H1 (cell line): ENCODE measurements at regions not wholly inside any gene's neighbourhood (a gene's known extent, or its start where the extent isn't known, plus 50 kb on each side); places are given as distances from the start of the nearest gene placed in this dataset.

Source experiments
- CTCF ChIA-PET: fragments of 300-600 bp; sonication (Branson Sonifier 250); formaldehyde crosslinking; loops from one replicate; lab custom pipeline; 2021; ENCODE audit not compliant: partially characterized antibody; lab: Charles Lee
- POLR2A ChIA-PET: fragments of 300-600 bp; sonication (Branson Sonifier 250); formaldehyde crosslinking; loops from one replicate; lab custom pipeline; 2021; ENCODE audit warnings: inconsistent platforms; ENCODE audit not compliant: partially characterized antibody; lab: Charles Lee
- DNase-seq, 2 experiments: peaks; one replicate each; pipeline versions ENCODE4 v3.0.0 to v3.0.0-alpha.2; 2010 to 2022; ENCODE audit warnings: low spot score in 2 of 2, low read depth in 1 of 2, mixed read lengths in 1 of 2
- FAIRE-seq: peaks from 2 replicates; lab custom pipeline; 2011; peaks lifted over from hg19 to GRCh38; lab: Jason Lieb, UNC
- H2AFZ ChIP-seq: 2 replicates; pipeline ENCODE4 v1.8.1; 2012; ENCODE audit warnings: low read length, inconsistent platforms
- H2AK5ac ChIP-seq: 2 replicates; pipeline ENCODE4 v1.6.1; 2013; ENCODE audit warnings: low read depth, low read length
- H2BK120ac ChIP-seq: replicated peaks from 2 replicates; pipeline ENCODE3; 2013; ENCODE audit warnings: low read depth, low read length, inconsistent platforms
- H2BK12ac ChIP-seq: 2 replicates; pipeline ENCODE4 v1.6.1; 2013; ENCODE audit warnings: low read depth, low read length
- H2BK15ac ChIP-seq: 2 replicates; pipeline ENCODE4 v1.6.1; 2013; ENCODE audit warnings: low read length
- H2BK20ac ChIP-seq: 2 replicates; pipeline ENCODE4 v1.6.1; 2013; ENCODE audit warnings: low read length
- H2BK5ac ChIP-seq: 2 replicates; pipeline ENCODE4 v1.6.1; 2013; ENCODE audit warnings: low read depth, low read length
- H3K14ac ChIP-seq: 2 replicates; pipeline ENCODE4 v1.6.1; 2013; ENCODE audit warnings: inconsistent platforms; ENCODE audit not compliant: insufficient read length
- H3K18ac ChIP-seq: 2 replicates; pipeline ENCODE4 v1.6.1; 2013; ENCODE audit warnings: low read length; ENCODE audit errors: extremely low read depth
- H3K23ac ChIP-seq: 2 replicates; pipeline ENCODE4 v1.6.1; 2013; ENCODE audit warnings: inconsistent platforms; ENCODE audit not compliant: insufficient read length
- H3K23me2 ChIP-seq: 2 replicates; pipeline ENCODE4 v1.6.1; 2013; ENCODE audit warnings: low read depth, low read length
- H3K27ac ChIP-seq: 2 replicates; pipeline ENCODE4 v1.6.1; 2011; ENCODE audit warnings: low read depth, low read length, inconsistent platforms
- H3K27me3 ChIP-seq, 4 experiments: replicated peaks in 1 of 4; 1 replicate in 1 of 4; 2 replicates in 3 of 4; pipeline versions ENCODE4 v1.6.1 to v1.8.1; 2011 to 2013; ENCODE audit warnings: low read length in 3 of 4, mild to moderate bottlenecking in 3 of 4, inconsistent platforms in 2 of 4, mixed read lengths in 2 of 4, moderate library complexity in 1 of 4; ENCODE audit not compliant: control insufficient read depth in 3 of 4, insufficient read depth in 3 of 4; ENCODE audit errors: extremely low read depth in 1 of 4
- H3K36me3 ChIP-seq, 4 experiments: 2 replicates each; pipeline versions ENCODE4 v1.6.1 to v1.8.1; 2011 to 2013; ENCODE audit warnings: mild to moderate bottlenecking in 4 of 4, low read length in 3 of 4, moderate library complexity in 2 of 4, control low read depth in 1 of 4, inconsistent platforms in 1 of 4; ENCODE audit not compliant: insufficient read depth in 4 of 4, control insufficient read depth in 2 of 4
- H3K4ac ChIP-seq: replicated peaks from 2 replicates; pipeline ENCODE3; 2013; ENCODE audit warnings: low read length, low read depth, mixed read lengths, inconsistent platforms; ENCODE audit not compliant: insufficient read length
- H3K4me1 ChIP-seq, 4 experiments: replicated peaks in 1 of 4; 1 replicate in 1 of 4; 2 replicates in 3 of 4; pipeline versions ENCODE4 v1.6.1 to v1.8.1; 2011 to 2013; ENCODE audit warnings: low read length in 3 of 4, inconsistent platforms in 2 of 4, mixed read lengths in 1 of 4; ENCODE audit not compliant: insufficient read depth in 4 of 4, control insufficient read depth in 3 of 4
- H3K4me2 ChIP-seq, 2 experiments: 2 replicates each; pipeline versions ENCODE4 v1.6.1 to v1.8.1; 2011 to 2013; ENCODE audit warnings: low read depth in 2 of 2, low read length in 2 of 2, control low read depth in 1 of 2, inconsistent platforms in 1 of 2, mild to moderate bottlenecking in 1 of 2; ENCODE audit not compliant: insufficient read depth in 1 of 2
- H3K4me3 ChIP-seq, 4 experiments: fragments of 200-600, 300-600 bp in 1 of 4; sonication (generic), shearing (Covaris generic), sonication (Bioruptor Twin) in 1 of 4; 2 replicates each; pipeline versions ENCODE4 v1.5.1 to v1.8.1; 2011 to 2016; ENCODE audit warnings: low read length in 4 of 4, low read depth in 3 of 4, control low read depth in 2 of 4, inconsistent platforms in 2 of 4, mild to moderate bottlenecking in 2 of 4, mixed read lengths in 1 of 4, moderate library complexity in 1 of 4; ENCODE audit not compliant: insufficient read depth in 2 of 4; ENCODE audit errors: extremely low read depth in 1 of 4
- H3K56ac ChIP-seq: replicated peaks from 2 replicates; pipeline ENCODE3; 2013; ENCODE audit warnings: low read depth, mild to moderate bottlenecking, mixed read lengths, low read length, inconsistent platforms; ENCODE audit not compliant: insufficient read length
- H3K79me1 ChIP-seq: 2 replicates; pipeline ENCODE4 v1.6.1; 2013; ENCODE audit warnings: low read depth, low read length, control low read depth
- H3K79me2 ChIP-seq, 2 experiments: 2 replicates each; pipeline versions ENCODE4 v1.6.1 to v1.8.1; 2012 to 2013; ENCODE audit warnings: low read length in 2 of 2, mild to moderate bottlenecking in 2 of 2, inconsistent platforms in 1 of 2; ENCODE audit not compliant: insufficient read depth in 2 of 2, control insufficient read depth in 1 of 2
- H3K9ac ChIP-seq, 4 experiments: replicated peaks in 1 of 4; 1 replicate in 1 of 4; 2 replicates in 3 of 4; pipeline versions ENCODE4 v1.6.1 to v1.8.1; 2011 to 2013; ENCODE audit warnings: low read depth in 3 of 4, low read length in 3 of 4, control low read depth in 2 of 4, mild to moderate bottlenecking in 2 of 4, moderate library complexity in 2 of 4, inconsistent platforms in 1 of 4; ENCODE audit errors: extremely low read depth in 1 of 4
- H3K9me3 ChIP-seq, 2 experiments: 2 replicates each; pipeline versions ENCODE4 v1.6.1 to v1.8.1; 2012 to 2013; ENCODE audit warnings: mild to moderate bottlenecking in 2 of 2, moderate library complexity in 2 of 2, control low read depth in 1 of 2, inconsistent platforms in 1 of 2, low read depth in 1 of 2, low read length in 1 of 2, mixed read lengths in 1 of 2; ENCODE audit not compliant: insufficient read depth in 2 of 2
- H4K20me1 ChIP-seq, 2 experiments: replicated peaks in 1 of 2; 2 replicates each; pipeline versions ENCODE3 to v1.8.1; 2011 to 2013; ENCODE audit warnings: inconsistent platforms in 2 of 2, low read length in 2 of 2, mild to moderate bottlenecking in 1 of 2; ENCODE audit not compliant: insufficient read depth in 2 of 2, control insufficient read depth in 1 of 2
- H4K5ac ChIP-seq: 2 replicates; pipeline ENCODE4 v1.6.1; 2013; ENCODE audit warnings: low read length, low read depth, mixed read lengths, inconsistent platforms; ENCODE audit not compliant: insufficient read length
- H4K8ac ChIP-seq: 2 replicates; pipeline ENCODE4 v1.8.0; 2013; ENCODE audit warnings: mild to moderate bottlenecking, moderate library complexity, low read length, inconsistent platforms; ENCODE audit not compliant: insufficient read depth; ENCODE audit errors: extremely low read depth
- H4K91ac ChIP-seq: replicated peaks from 2 replicates; pipeline ENCODE3; 2013; ENCODE audit warnings: low read length, mixed read lengths, inconsistent platforms; ENCODE audit not compliant: insufficient read length
- GTF2F1 ChIP-seq: IDR thresholded peaks from 2 replicates; pipeline ENCODE4 v1.6.1; 2012; ENCODE audit warnings: low read depth, low read length, improper control_type of control experiment, borderline replicate concordance
- NRF1 ChIP-seq: IDR thresholded peaks from 2 replicates; pipeline ENCODE4 v1.6.1; 2011; ENCODE audit warnings: mild to moderate bottlenecking, low read depth, low read length, improper control_type of control experiment
- POU5F1 ChIP-seq: IDR thresholded peaks from 2 replicates; pipeline ENCODE4 v1.6.1; 2011; ENCODE audit warnings: low read depth, mild to moderate bottlenecking, low read length, moderate library complexity
- RAD21 ChIP-seq, 2 experiments: IDR thresholded peaks in 1 of 2; conservative IDR thresholded peaks in 1 of 2; 2 replicates each; pipeline ENCODE4 v1.6.1; 2011; ENCODE audit warnings: low read depth in 2 of 2, low read length in 2 of 2, improper control_type of control experiment in 1 of 2, inconsistent platforms in 1 of 2, mild to moderate bottlenecking in 1 of 2, moderate library complexity in 1 of 2
- SP2 ChIP-seq: IDR thresholded peaks from 2 replicates; pipeline ENCODE4 v1.6.1; 2012; ENCODE audit warnings: mild to moderate bottlenecking, low read length, inconsistent platforms
- WGBS, 2 experiments: shearing (Covaris generic) in 1 of 2; methylation state at CpG; one replicate each; pipeline versions ENCODE4 v1.1.6 to v1.1.7; 2013 to 2015; ENCODE audit warnings: low lambda C conversion rate in 2 of 2, mixed read lengths in 2 of 2, inconsistent platforms in 1 of 2, low coverage in 1 of 2, missing lambda C conversion rate in 1 of 2; ENCODE audit not compliant: insufficient replicate concordance in 2 of 2, insufficient coverage in 1 of 2, insufficient read length in 1 of 2; ENCODE audit errors: extremely low coverage in 1 of 2, missing lambda C conversion rate in 1 of 2; 5-methylcytosine and 5-hydroxymethylcytosine counted together

GRCh38 chr6:9039258-9039657, 603.9 kb upstream of the SLC35B3 start:
- Histone ChIP-seq H4K5ac (no peak overlapping the region), H3K23me2 (no peaks in the 10 kb centered on the region), H2AFZ (no peak overlapping the region; the same call in 1 of the 2 replicates), H3K18ac (no peak overlapping the region), H3K79me2 (no peaks in the 10 kb centered on the region), H3K4me3 (no peak overlapping the region), H4K91ac (no peak overlapping the region), H3K79me1 (no peaks in the 10 kb centered on the region), H3K27me3 (no peaks in the 10 kb centered on the region), H2BK15ac (no peak overlapping the region), H3K56ac (no peak overlapping the region), H3K4me1 (no peaks in the 10 kb centered on the region), H2BK5ac (no peak overlapping the region), H2AK5ac (no peak overlapping the region), H3K23ac (no peak overlapping the region), H3K27ac (no peak overlapping the region), H2BK12ac (no peak overlapping the region), H2BK120ac (no peak overlapping the region), H3K4ac (no peak overlapping the region), H3K9me3 (peaks cover 0 to 7% of the 10 kb centered on the region in 2 experiments; a peak in 1 of 4 replicates), H4K8ac (no peak overlapping the region), H3K36me3 (no peaks in the 10 kb centered on the region), H3K4me2 (no peak overlapping the region), H3K14ac (no peak overlapping the region)
- no peak for FAIRE-seq
- CTCF ChIA-PET: interaction anchor here (0.6 to 1.2 kb wide), 2 partner anchors 204 to 250 kb away, joined by 3 read pairs; no protein-coding TSS in a partner anchor
- no peak for DNase-seq
- WGBS, 2 experiments: 93% methylated on average over 6 of the region's 6 CpGs; no CpG with 5 or more reads in 1 of the 2 experiments
- TF ChIP-seq NRF1 (no peak), SP2 (no peak), GTF2F1 (no peak), POU5F1 (no peak), RAD21 (IDR thresholded peaks at IDR 0.05 in 1 of 2, conservative IDR thresholded peaks at IDR 0.05 in 1 of 2; ENCODE audit: low read depth in 2 of 2, low read length in 2 of 2) (0 out of 4 replicates have a peak, but pooled peaks of 1 of the 2 experiments have one; percentile 9)
- TF ChIP-seq, all 59 proteins: peak for 1
- POLR2A ChIA-PET: no interaction called here
- H3K9ac ChIP-seq: no peak overlapping the region
- H4K20me1 ChIP-seq: no peaks in the 10 kb centered on the region
- H2BK20ac ChIP-seq: no peak overlapping the region
